Type B pancreatic cell (in vitro differentiated cells): ENCODE measurements at regions not wholly inside any gene's neighbourhood (a gene's known extent, or its start where the extent isn't known, plus 50 kb on each side); places are given as distances from the start of the nearest gene placed in this dataset.

Experiments
- DNase-seq: peaks from one replicate; pipeline ENCODE4 v3.0.0; 2021; ENCODE audit warnings: mixed read lengths; ENCODE audit not compliant: unreplicated experiment; ENCODE audit errors: extremely low spot score
- H3K27ac Mint-ChIP-seq: 2 replicates; pipeline ENCODE4 v1.8.0; 2021; ENCODE audit warnings: mild to moderate bottlenecking, mixed read lengths
- H3K27me3 Mint-ChIP-seq: 2 replicates; pipeline ENCODE4 v1.8.0; 2021; ENCODE audit warnings: mixed read lengths
- H3K36me3 Mint-ChIP-seq: 2 replicates; pipeline ENCODE4 v1.8.0; 2021; ENCODE audit warnings: mixed read lengths
- H3K4me1 Mint-ChIP-seq: one replicate; pipeline ENCODE4 v1.8.0; 2021; ENCODE audit warnings: mixed read lengths; ENCODE audit not compliant: unreplicated experiment
- H3K4me3 Mint-ChIP-seq: 2 replicates; pipeline ENCODE4 v1.8.0; 2021; ENCODE audit warnings: mild to moderate bottlenecking, mixed read lengths
- H3K9me3 Mint-ChIP-seq: 2 replicates; pipeline ENCODE4 v1.8.0; 2021; ENCODE audit warnings: mixed read lengths
- CTCF ChIP-seq: fragments of 200-600 bp; sonication (generic); conservative IDR thresholded peaks from 2 replicates; pipeline ENCODE4 v1.5.0; 2021; ENCODE audit warnings: antibody characterized with exemption, mild to moderate bottlenecking

GRCh38 chr6:87959083-87959482 is 88.6 kb upstream of the SPACA1 start:
- H3K36me3 Mint-ChIP-seq, result no peaks in the 10 kb centered on the region
- no peak for DNase-seq
- H3K4me1 Mint-ChIP-seq, result no peaks in the 10 kb centered on the region
- H3K9me3 Mint-ChIP-seq, result no peaks in the 10 kb centered on the region
- H3K4me3 Mint-ChIP-seq, result no peak overlapping the region
- H3K27me3 Mint-ChIP-seq, result no peaks in the 10 kb centered on the region
- TF ChIP-seq CTCF, result no peak
- no peak overlapping the region for H3K27ac Mint-ChIP-seq

- Mint-ChIP-seq H3K27ac (no peak overlapping the region), H3K4me1 (peaks cover 4% of the 10 kb centered on the region), H3K36me3 (no peaks in the 10 kb centered on the region), H3K4me3 (no peak overlapping the region), H3K9me3 (no peaks in the 10 kb centered on the region), H3K27me3 (peaks cover 3% of the 10 kb centered on the region)
- no peak for DNase-seq
- no peak for TF ChIP-seq CTCF
Measured at GRCh38 chr6:87951751-87952150, 95.9 kb upstream of the SPACA1 start.

- Mint-ChIP-seq H3K36me3 (no peaks in the 10 kb centered on the region), H3K4me1 (peaks cover 10% of the 10 kb centered on the region), H3K27ac (no peak overlapping the region), H3K9me3 (no peaks in the 10 kb centered on the region), H3K27me3 (peaks cover 7% of the 10 kb centered on the region), H3K4me3 (no peak overlapping the region)
- no peak for DNase-seq
- TF ChIP-seq CTCF, result no peak
Measured at GRCh38 chr6:87950614-87951013, 97.0 kb upstream of the SPACA1 start.

- Mint-ChIP-seq H3K4me1 (peaks cover 23% of the 10 kb centered on the region), H3K27ac (no peak overlapping the region), H3K9me3 (no peaks in the 10 kb centered on the region), H3K4me3 (no peak overlapping the region), H3K36me3 (no peaks in the 10 kb centered on the region), H3K27me3 (peaks cover 13% of the 10 kb centered on the region)
- no peak for DNase-seq
- no peak for TF ChIP-seq CTCF
Measured at GRCh38 chr6:87949194-87949593, 98.4 kb upstream of the SPACA1 start.

GRCh38 chr6:87946669-87947068 is 101.0 kb upstream of the SPACA1 start:
- no peak for TF ChIP-seq CTCF

GRCh38 chr6:87945966-87946365 is 101.7 kb upstream of the SPACA1 start:
- peak overlapping the region; percentile 14 for H3K27ac Mint-ChIP-seq
- H3K4me1 Mint-ChIP-seq, result peaks cover 23% of the 10 kb centered on the region
- H3K9me3 Mint-ChIP-seq, result no peaks in the 10 kb centered on the region
- H3K27me3 Mint-ChIP-seq, result peaks cover 34% of the 10 kb centered on the region
- H3K36me3 Mint-ChIP-seq, result no peaks in the 10 kb centered on the region
- no peak for DNase-seq
- no peak for TF ChIP-seq CTCF
- no peak overlapping the region for H3K4me3 Mint-ChIP-seq

More at GRCh38 chr6:87946669-87947068, 101.0 kb upstream of the SPACA1 start:
- H3K27me3 Mint-ChIP-seq, result peaks cover 27% of the 10 kb centered on the region
- H3K36me3 Mint-ChIP-seq, result no peaks in the 10 kb centered on the region
- DNase-seq, result no peak
- no peak overlapping the region for H3K27ac Mint-ChIP-seq
- peaks cover 23% of the 10 kb centered on the region for H3K4me1 Mint-ChIP-seq
- H3K9me3 Mint-ChIP-seq, result no peaks in the 10 kb centered on the region
- no peak overlapping the region for H3K4me3 Mint-ChIP-seq
